GM19397 (cell line): ENCODE measurements at regions not wholly inside any gene's neighbourhood (a gene's known extent, or its start where the extent isn't known, plus 50 kb on each side); places are given as distances from the start of the nearest gene placed in this dataset.

Experiments used
- ATAC-seq: cut with Tn5 transposase; IDR thresholded peaks from one replicate; pipeline ENCODE4 v1.9.1; 2021; ENCODE audit warnings: mild to moderate bottlenecking, moderate library complexity; ENCODE audit not compliant: unreplicated experiment

DNA sequence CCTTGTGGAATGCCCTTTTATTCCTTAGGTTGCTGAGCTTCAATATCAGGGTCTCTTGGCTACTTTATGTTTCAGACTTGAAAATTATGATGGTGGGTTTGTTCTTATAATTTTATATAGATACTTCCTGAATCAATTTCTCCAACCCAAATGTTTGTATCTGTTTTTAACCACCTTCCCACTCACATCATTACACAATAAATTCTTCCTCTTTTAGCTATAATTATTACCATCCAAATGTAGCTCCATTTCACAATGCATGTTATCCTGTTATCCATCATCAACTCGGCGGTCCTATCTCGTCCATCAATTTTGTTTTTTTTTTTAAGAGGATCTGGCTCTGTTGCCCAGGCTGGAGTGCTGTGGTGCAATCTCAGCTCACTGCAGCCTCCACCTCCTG lies 357.6 kb upstream of the ZP4 start:
- no peak for ATAC-seq

DNA sequence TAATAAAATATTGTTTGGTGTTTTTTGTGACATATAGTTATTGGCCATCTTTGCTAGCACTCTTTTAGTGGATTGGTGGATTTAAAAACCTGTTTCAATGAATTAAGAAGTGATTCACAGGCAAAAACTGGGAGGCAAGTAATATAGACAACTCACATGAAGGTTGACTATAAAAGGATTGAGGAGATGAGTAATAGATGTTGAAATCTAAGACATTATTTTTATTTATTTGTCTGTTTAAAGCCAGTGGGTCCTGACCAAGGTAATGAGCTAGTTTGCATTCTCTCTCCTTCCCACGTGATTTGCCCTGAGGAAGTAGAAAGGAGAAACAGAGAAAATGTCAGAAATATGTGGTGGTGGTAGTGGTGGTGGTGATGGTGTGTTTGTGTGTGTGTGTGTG lies 351.5 kb upstream of the ZP4 start:
- no peak for ATAC-seq

DNA sequence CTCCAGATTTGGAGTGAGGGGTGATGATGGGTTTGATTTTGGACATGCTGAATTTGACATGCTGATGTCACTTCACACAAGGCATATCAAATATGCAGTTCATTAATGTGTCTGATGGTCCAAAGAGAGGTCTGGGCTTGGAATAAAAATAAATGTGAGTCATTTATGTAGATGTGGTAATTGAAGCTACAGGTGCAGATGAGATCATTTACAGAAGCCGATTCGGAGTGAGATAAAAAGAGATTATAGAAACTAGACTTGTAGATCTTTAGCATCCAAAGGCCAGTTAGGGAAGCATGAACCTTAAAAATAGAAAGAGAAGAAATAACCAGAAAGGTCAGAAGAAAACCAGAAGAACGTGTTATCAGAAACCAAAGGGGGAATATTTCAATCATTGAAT lies 350.9 kb upstream of the ZP4 start:
- ATAC-seq: no peak

DNA sequence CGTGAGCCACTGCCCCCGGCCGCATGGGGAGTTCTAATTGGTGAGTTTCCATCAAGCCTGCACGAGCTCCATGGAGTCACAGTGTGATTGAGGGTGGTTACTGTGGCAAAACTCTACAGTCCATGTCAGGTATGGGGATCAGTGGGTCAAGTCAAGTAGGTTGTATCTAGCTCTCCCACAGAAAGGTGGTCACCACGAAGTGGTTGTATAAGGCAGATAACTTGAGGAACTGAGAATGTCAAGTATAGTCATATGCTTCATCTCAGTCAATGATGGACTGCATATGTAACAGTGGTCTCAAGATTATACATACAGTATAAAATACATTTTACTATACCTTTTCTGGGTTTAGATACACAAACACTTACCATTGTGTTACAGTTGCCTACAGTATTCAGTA lies 348.6 kb upstream of the ZP4 start:
- no peak for ATAC-seq

DNA sequence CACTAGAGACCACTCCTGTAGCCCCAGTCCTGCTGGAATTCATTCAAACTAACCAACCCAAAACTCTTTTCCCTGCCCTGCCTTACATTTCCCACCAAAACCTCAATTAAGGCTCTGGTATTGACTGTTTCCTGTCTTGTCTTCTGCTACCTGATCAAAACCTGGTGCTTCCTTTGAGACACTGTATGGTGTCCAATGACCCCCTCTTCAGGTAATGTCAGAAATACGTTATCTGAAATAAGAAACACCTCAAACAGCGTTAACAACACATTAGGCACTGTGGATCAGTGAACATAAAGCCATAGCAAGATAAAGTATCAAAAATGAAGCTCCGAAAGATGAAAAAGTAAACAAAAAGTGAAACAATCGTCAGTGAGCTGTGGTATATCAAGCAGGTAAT lies 343.2 kb upstream of the ZP4 start:
- ATAC-seq: no peak

DNA sequence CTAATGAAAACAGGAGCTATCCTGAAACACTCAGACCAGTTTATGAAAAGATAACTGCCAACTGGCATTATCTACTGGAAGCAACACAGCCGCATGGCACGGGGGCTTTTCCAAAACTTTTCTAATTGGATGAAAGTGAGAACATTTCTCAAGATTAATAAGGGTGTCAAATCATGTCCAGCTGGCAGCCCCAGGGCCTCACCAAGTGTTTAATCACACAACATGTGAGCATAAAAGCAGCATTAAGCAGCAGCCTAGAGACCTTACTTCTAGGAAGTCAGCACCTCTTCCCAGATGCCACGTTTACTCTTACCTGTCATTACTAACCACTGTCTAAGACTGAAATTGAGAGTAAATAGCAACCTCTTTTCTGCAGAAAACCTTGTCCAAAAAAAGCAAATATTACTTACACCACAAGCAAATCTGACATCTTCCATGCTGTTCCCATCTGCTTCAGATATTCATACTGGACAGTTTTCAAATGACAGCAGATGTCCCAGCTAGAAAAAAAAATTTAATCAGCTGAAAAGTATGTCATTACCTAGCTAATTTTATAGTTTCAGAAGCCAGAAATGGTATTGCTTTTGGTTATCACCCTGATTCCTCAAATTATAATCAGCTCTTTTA lies 341.5 kb upstream of the ZP4 start:
- no peak for ATAC-seq

DNA sequence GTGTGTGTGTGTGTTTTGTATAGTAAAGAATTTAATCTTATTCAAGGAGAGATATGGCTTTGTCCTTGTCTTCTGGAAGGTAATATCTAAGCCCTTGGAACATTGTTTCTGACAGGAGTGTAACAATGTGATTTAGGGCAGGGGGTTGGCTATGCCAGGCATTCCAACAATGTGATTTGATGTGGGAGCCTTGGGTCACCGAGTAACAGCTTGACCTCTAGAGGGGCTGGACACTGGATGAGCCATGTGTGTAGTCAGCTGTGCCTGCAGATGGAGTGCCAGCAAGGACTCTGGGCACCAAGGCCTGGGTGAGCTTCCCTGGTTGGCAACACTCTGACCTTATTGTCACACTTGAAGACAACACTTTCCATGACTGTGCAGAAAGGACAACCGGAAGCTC lies 336.1 kb upstream of the ZP4 start:
- ATAC-seq: no peak

DNA sequence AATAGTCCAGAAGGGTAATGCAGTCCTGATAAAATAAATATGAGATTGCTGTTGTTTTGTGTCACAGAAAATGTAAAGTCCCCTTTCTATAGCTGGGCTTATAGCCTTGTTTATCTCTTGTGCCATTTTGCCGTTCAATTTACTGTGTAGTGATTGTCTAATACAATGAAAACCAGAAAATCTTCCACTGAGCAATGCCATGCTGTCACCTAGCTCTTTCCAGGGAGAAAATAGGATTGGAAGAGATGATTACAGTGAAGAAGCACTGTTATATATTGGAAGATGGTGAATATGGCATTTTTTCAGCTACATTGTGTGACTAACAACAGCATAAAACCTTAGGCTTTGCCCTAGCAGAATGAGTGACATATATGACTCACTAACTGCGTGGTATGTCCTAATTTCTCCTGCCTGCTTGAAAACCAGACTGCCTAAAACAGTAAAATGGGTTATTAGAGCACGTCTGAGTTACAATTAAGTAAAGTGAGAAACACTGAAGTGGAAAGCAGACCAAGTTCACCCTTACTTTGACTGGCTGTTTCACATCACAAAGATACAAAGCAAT lies 332.4 kb upstream of the ZP4 start:
- ATAC-seq: no peak

DNA sequence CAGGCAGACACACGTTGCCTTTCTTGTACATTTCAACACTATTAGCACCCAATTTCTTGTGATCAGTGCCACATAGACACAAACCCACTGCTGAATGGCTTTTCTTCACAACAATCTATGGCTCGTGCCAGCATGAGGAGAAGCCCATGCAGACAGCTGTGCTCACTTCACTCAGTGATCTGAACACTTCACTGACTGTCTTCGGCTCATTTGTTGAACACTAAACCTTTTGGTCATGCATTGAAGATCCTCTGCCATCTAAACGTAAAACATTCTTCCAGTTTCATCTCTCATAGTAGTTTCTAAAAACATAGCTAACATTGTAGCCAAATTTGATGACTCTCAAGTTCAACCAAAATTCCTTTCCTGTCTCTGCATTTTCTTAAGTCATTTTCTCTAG lies 331.0 kb upstream of the ZP4 start:
- ATAC-seq: no peak

DNA sequence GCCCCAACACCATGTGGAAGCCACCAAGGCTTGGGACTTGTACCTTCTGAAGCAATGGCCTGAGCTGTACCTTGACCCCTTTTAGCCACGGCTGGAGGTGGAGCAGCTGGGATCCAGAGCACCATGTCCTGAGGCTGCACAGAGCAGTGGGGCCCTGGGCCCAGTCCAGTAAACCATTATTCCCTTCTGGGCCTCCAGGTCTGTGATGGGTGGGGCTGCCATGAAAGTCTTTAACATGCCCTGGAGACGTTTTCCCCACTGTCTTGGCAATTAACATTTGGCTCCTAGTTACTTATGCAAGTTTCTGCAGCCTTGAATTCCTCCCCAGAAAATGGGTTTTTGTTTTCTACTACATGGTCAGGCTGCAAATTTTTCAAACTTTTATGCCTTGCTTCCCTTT lies 323.7 kb upstream of the ZP4 start:
- ATAC-seq: no peak

DNA sequence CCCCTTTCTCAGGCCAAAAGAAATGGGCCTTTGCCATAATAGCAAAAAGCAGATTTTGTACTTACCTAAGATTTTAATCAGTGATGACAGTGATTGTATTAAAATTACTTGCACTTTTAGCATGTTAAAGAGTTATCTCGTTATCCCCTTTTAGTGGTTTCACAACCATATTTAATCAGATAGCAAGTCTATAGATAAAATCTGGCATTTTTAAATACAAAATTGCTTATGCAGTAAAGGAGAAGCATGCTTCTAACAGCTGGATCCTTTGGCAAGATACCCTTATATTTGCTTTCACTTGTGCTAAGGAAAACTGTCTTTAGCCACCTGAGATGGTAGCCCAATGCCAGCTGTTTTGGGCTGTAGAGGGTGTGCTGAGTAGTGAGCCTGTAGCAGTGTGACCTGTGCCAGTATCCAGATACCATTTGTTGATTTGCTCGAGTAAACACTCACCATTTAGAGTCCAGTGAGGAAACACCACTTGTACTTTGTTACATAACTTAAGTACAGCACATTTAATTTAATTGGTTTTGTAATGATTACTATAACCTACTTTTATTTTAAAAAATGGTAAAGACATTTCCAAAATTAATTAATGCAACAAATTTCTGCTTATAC lies 314.4 kb upstream of the ZP4 start:
- ATAC-seq: no peak

DNA sequence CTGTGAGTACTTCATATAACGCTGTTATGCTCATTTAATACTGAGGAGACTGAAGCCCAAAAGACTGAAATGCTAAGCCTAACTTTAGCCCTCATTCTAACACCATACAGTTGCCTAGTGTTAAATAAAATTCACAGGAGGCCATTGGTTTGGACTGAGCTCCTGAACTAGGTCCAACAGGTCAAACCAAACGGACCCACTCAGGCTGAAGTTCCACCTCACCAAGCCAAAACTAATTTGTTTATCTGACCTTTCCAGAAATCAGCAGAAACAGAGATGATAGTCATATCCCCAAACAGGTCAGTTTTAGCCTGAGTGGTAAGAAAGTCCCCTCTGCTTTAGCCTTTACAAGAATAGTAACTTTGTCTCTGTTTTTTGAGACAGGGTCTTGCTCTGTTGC lies 311.3 kb upstream of the ZP4 start:
- no peak for ATAC-seq

DNA sequence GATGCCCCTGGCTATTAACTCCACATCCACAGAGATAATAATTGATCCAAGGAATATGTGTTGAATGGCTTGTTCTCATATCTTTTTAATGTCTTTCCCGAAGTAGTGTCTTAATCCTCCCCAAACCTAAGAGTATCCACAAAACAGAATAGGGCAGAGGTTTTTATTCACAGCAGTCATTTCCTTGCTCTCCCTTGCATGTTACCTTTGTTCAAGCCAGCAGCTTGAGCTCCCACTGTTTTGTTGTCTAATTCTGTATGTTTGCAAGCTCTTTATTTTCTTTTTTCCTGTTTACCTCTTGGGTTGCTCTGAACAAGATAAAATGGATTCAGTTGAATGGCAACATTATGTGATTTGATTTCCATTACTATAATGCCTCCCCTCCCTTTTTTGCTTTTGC lies 308.6 kb upstream of the ZP4 start:
- no peak for ATAC-seq

DNA sequence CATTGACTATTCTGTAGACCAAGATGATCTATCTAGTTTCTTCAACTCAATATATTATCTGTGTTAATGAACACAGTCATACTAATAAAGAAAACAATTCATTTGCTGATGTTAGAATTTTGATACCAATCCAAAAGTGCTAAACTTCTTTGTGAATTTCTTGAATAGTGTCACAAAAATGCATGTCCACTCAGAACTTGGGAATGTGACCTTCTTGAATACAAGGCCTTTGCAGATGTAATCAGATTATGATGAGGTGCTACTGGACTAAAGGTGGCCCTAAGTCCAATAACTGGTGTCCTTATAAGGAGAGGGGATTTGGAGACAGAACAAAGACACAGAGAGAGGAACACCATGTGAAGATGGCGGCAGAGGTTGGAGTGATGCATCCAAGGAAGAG lies 305.8 kb upstream of the ZP4 start:
- no peak for ATAC-seq

DNA sequence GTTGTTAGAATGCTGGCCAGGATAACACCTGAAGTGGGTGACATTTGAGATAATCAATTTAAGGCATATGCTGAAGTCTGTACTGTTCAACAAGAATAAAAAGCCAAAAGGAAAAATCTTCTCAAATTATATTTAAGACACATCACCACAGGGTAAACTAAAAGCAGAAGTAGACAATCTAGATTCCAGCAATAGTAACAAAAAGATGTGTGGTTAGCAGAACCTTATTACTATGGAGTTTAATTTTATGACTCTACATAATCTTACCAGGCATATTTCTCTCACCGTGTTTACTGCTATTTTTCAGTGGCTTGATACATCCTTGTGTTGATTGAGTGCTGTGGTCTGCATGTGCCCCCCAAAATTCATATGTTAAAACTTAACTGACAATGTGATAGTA lies 300.4 kb upstream of the ZP4 start:
- ATAC-seq: no peak

DNA sequence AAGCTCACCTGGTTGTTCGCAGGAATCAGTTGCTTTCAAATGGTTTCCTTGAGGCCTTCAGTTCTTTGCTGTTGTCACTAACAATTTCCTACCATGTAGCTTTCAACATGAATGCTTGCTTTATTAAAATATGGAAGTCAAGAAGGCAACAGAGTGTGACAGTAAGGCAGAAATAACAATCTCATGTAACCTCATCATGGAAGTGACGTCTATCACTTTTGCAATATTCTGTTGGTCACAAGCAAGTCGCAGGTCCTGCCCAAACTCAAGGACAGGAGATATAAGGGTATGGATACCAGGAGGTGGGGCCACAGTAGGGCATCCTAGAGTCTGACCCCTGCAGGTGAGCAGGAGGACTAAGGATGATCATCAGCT lies 296.8 kb upstream of the ZP4 start:
- ATAC-seq: no peak

DNA sequence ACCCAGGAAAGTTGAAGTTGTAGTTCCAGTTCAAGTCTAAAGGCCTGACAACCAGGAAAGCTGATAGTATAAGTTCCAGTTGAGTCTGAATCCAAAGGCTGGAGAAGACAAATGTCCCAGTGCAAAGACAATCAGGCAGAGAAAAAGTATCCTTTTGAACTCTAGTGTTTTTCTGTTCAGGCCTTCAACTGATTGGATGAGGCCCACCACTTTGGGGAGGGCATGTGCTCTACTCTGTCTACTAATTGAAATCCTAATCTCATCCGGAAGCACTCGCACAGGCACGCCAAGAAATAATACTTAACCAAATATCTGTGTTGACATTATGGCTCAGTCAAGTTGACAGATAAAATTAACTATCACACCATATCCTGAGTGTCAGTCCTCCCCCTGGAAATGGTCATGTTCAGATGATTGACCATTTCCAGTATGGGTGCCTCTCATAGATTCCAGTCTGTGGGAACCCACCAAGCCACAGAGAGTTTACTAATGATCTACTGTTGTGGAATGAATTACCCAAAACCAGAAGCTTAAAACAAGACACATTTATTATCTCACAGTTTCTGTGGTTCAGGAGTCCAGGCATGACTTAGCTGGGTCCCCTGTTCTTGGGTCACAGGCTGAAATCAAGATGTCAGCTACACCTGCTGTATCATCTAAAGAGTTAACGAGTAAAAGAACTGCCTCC lies 296.3 kb upstream of the ZP4 start:
- ATAC-seq: no peak

DNA sequence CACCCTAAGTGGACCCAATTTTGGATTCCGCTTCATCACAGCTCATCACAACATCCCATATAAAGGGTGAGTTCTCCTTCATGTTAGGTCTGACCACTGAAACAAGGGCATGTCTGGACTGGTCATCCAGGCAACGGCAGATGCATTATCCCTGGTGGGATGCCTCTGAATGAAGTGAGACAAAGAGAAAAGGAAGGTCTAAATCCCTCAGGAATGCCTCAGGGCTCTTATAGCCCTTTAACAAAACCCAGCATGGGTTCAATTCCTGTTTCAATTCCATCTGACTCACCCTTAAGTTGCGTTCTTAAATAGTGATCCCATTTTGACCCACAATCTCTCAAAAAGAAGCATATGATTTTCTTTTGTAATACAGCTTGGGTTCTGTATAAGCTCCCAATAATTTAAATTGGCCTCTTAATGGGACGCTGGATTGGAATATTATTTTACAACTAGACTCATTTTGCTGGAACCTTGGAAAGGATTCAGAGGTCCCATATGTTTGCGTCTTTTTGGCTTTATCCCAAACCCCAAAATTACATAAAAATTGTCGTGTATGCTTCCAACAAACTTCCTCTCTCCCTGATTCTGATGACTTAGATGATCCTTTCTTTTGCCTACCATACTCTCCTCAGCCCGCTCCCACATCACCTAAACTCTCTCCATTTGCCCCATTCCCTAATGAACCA lies 287.4 kb upstream of the ZP4 start:
- ATAC-seq: no peak

DNA sequence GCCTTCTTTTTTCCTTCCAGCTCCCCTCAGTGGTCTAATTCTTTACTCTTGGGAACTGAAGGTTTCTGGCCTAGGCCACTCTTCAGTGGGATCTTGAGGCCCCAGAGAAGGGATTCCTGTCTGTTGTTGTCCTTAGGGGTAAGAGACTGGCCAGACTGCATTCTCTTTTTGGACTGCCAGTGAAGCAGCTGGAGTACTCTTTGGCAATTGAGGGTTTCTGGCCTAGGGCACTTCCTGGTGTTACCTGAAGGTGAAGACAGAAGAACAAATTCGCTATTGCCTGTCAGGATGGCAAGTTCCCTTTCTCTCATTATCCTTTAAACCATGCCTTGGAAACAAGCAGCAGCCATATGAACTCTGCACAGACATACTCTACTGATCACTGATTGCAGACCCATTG lies 286.6 kb upstream of the ZP4 start:
- no peak for ATAC-seq

DNA sequence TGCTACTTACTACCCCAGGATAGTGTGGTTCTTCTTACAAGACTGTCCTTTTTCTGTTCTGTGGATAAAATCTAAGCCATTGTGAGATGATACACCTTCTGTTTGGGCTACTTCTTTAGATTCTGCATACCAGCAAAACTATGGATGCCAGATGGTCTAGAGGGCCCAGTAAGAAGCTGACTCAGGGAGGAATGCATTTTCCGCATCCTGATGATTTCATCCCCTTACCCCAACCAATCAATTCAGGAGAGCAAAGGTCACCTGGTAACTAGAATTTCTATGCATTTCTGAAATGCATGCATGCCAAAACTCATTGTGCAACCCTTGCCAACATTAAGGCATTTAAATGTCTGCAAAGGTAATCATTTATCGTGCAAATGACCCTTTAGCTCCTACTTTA lies 285.7 kb upstream of the ZP4 start:
- no peak for ATAC-seq

DNA sequence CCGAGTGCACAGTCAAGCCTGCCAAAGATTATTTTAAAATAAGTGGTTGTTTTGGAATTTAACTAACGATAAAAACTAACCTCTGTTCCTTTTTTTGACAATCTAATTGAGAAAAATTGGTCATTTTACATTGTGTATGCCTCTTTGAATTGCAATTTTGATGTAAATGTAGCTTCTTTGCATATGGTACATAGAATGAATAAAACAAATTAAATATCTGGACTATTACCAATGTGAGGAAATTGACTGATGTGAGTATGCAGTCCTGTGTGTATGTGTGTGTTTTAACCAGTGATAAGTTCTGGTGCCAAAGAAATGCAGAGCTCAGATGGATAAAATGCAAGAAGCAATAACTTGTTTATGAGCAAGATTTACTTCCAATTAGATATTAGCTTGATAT lies 281.3 kb upstream of the ZP4 start:
- ATAC-seq: no peak

DNA sequence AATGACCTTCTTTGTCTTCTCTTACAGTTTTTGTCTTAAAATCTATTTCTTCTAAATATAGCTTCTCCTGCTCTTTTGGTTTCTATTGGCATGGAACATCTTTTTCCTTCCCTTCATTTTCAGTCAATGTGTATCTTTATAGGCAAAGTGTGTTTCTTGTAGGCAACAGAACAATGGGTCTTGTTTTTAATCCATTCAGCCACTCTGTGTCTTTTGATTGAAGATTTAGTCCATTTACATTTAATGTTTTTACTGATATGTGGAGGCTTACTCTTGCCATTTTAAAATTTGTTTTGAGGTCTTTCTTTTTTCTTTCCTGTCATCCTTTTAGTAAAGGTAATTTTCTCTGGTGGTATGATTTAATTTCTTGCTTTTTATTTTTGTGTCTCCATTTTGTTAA lies 271.2 kb upstream of the ZP4 start:
- no peak for ATAC-seq
